Neuronal stem cell (in vitro differentiated cells): ENCODE measurements at regions not wholly inside any gene's neighbourhood (a gene's known extent, or its start where the extent isn't known, plus 50 kb on each side); places are given as distances from the start of the nearest gene placed in this dataset.

Source experiments
- DNase-seq: peaks from one replicate; pipeline ENCODE4 v3.0.0-alpha.2; 2013; ENCODE audit warnings: low spot score
- H2AFZ ChIP-seq: one replicate; pipeline ENCODE4 v1.6.1; 2013; ENCODE audit warnings: mild to moderate bottlenecking, low read length, inconsistent platforms
- H2AK5ac ChIP-seq: 2 replicates; pipeline ENCODE4 v1.6.1; 2013; ENCODE audit warnings: low read depth, mild to moderate bottlenecking, inconsistent platforms, low read length, moderate library complexity, mixed read lengths
- H2BK120ac ChIP-seq: 2 replicates; pipeline ENCODE4 v1.6.1; 2013; ENCODE audit warnings: low read depth, mild to moderate bottlenecking, inconsistent platforms, low read length, moderate library complexity, mixed read lengths
- H2BK12ac ChIP-seq: one replicate; pipeline ENCODE4 v1.6.1; 2013; ENCODE audit warnings: low read length, inconsistent platforms
- H2BK15ac ChIP-seq: 2 replicates; pipeline ENCODE4 v1.6.1; 2013; ENCODE audit warnings: mild to moderate bottlenecking, low read length, inconsistent platforms, mixed read lengths
- H2BK5ac ChIP-seq: one replicate; pipeline ENCODE4 v1.6.1; 2013; ENCODE audit warnings: inconsistent platforms, mild to moderate bottlenecking, low read length, moderate library complexity
- H3K14ac ChIP-seq: one replicate; pipeline ENCODE4 v1.6.1; 2013; ENCODE audit warnings: low read length, inconsistent platforms
- H3K18ac ChIP-seq: 2 replicates; pipeline ENCODE4 v1.6.1; 2013; ENCODE audit warnings: low read length, inconsistent platforms
- H3K23ac ChIP-seq: 2 replicates; pipeline ENCODE4 v1.6.1; 2013; ENCODE audit warnings: low read depth, mild to moderate bottlenecking, mixed read lengths, low read length, inconsistent platforms; ENCODE audit not compliant: poor library complexity
- H3K27ac ChIP-seq: replicated peaks from 3 replicates; pipeline ENCODE4 v1.5.1; 2013; ENCODE audit warnings: low read length, inconsistent platforms
- H3K27me3 ChIP-seq, 3 experiments: 2 replicates each; pipeline ENCODE4 v1.6.1; 2013; ENCODE audit warnings: low read length in 3 of 3, mild to moderate bottlenecking in 2 of 3, inconsistent platforms in 1 of 3, low read depth in 1 of 3, mixed read lengths in 1 of 3, moderate library complexity in 1 of 3; ENCODE audit not compliant: control insufficient read depth in 3 of 3, insufficient read depth in 3 of 3
- H3K36me3 ChIP-seq, 2 donors: replicated peaks in 1 of 2; 2 replicates each; pipeline ENCODE4 v1.6.1; 2013; ENCODE audit warnings: low read length in 2 of 2; ENCODE audit not compliant: control insufficient read depth in 2 of 2, insufficient read depth in 2 of 2
- H3K4ac ChIP-seq: 2 replicates; pipeline ENCODE4 v1.6.1; 2013; ENCODE audit warnings: inconsistent platforms, mild to moderate bottlenecking, low read length, moderate library complexity
- H3K4me1 ChIP-seq, 2 donors: 1 replicate in 1 of 2; 2 replicates in 1 of 2; pipeline ENCODE4 v1.6.1; 2013; ENCODE audit warnings: low read length in 2 of 2, low read depth in 1 of 2; ENCODE audit not compliant: control insufficient read depth in 2 of 2, insufficient read depth in 1 of 2
- H3K4me2 ChIP-seq: one replicate; pipeline ENCODE4 v1.6.1; 2013; ENCODE audit warnings: mild to moderate bottlenecking, low read length, inconsistent platforms; ENCODE audit not compliant: insufficient read depth, poor library complexity, severe bottlenecking
- H3K4me3 ChIP-seq, 2 donors: 2 replicates each; pipeline ENCODE4 v1.5.1; 2013; ENCODE audit warnings: low read length in 2 of 2, mild to moderate bottlenecking in 2 of 2, inconsistent platforms in 1 of 2, moderate library complexity in 1 of 2
- H3K79me1 ChIP-seq: one replicate; pipeline ENCODE4 v1.6.1; 2013; ENCODE audit warnings: low read depth, mild to moderate bottlenecking, inconsistent platforms, low read length, moderate library complexity
- H3K9ac ChIP-seq: one replicate; pipeline ENCODE4 v1.6.1; 2013; ENCODE audit warnings: mild to moderate bottlenecking, low read depth, low read length, inconsistent platforms; ENCODE audit not compliant: poor library complexity
- H3K9me3 ChIP-seq, 2 donors: replicated peaks in 1 of 2; 2 replicates each; pipeline versions ENCODE3 to v1.6.1; 2013; ENCODE audit warnings: low read length in 2 of 2, mild to moderate bottlenecking in 2 of 2, inconsistent platforms in 1 of 2, low read depth in 1 of 2, mixed read lengths in 1 of 2, moderate library complexity in 1 of 2; ENCODE audit not compliant: control insufficient read depth in 2 of 2, insufficient read depth in 1 of 2
- H4K8ac ChIP-seq: one replicate; pipeline ENCODE4 v1.6.1; 2013; ENCODE audit warnings: low read depth, mild to moderate bottlenecking, inconsistent platforms, low read length, moderate library complexity
- H4K91ac ChIP-seq: one replicate; pipeline ENCODE4 v1.6.1; 2013; ENCODE audit warnings: low read length, low read depth, mild to moderate bottlenecking, inconsistent platforms; ENCODE audit not compliant: poor library complexity
- WGBS, 2 donors: extraction: QIAGEN DNeasy Blood & Tissue Kit; methylation state at CpG; one replicate each; pipeline ENCODE4 v1.1.7; 2013; ENCODE audit warnings: missing lambda C conversion rate in 2 of 2, mixed read lengths in 1 of 2; ENCODE audit not compliant: insufficient read length in 2 of 2, insufficient replicate concordance in 1 of 2; ENCODE audit errors: extremely low coverage in 2 of 2; 5-methylcytosine and 5-hydroxymethylcytosine counted together

GRCh38 chr2:33859811-33860461 lies 260.8 kb upstream of the FAM98A start:
- Histone ChIP-seq H3K79me1 (no peaks in the 10 kb centered on the region), H2BK12ac (no peak overlapping the region), H3K18ac (no peak overlapping the region), H4K91ac (no peak overlapping the region), H3K4me1 (peaks cover 0 to 2% of the 10 kb centered on the region in 2 donors), H2BK15ac (no peak overlapping the region), H3K27ac (no peak overlapping the region), H3K9ac (no peak overlapping the region), H3K4me2 (no peak overlapping the region), H3K23ac (no peak overlapping the region), H3K9me3 (no peaks in the 10 kb centered on the region), H2AK5ac (no peak overlapping the region), H2AFZ (peak overlapping the region; percentile 49), H3K4me3 (no peak overlapping the region), H3K27me3 (no peaks in the 10 kb centered on the region), H4K8ac (no peak overlapping the region), H3K4ac (no peak overlapping the region), H3K14ac (no peak overlapping the region), H2BK120ac (no peak overlapping the region), H2BK5ac (no peak overlapping the region), H3K36me3 (no peaks in the 10 kb centered on the region)
- WGBS, 2 donors, result no CpG with 5 or more reads among the region's 11 CpGs
- no peak for DNase-seq

- Histone ChIP-seq H2BK5ac (no peak overlapping the region), H3K18ac (no peak overlapping the region), H3K9me3 (no peaks in the 10 kb centered on the region), H2BK120ac (no peak overlapping the region), H2AFZ (no peak overlapping the region), H3K9ac (no peak overlapping the region), H3K36me3 (no peaks in the 10 kb centered on the region), H2AK5ac (no peak overlapping the region), H4K91ac (no peak overlapping the region), H3K4me1 (peaks cover 0 to 2% of the 10 kb centered on the region in 2 donors), H3K14ac (no peak overlapping the region), H4K8ac (no peak overlapping the region), H3K4me3 (no peak overlapping the region), H3K4me2 (no peak overlapping the region), H3K23ac (no peak overlapping the region), H3K27ac (no peak overlapping the region), H3K27me3 (no peaks in the 10 kb centered on the region), H3K4ac (no peak overlapping the region), H2BK15ac (no peak overlapping the region), H2BK12ac (no peak overlapping the region), H3K79me1 (no peaks in the 10 kb centered on the region)
- no peak for DNase-seq
- WGBS, 2 donors, result no CpG with 5 or more reads among the region's 6 CpGs
Measured at GRCh38 chr2:33859176-33859575, 260.1 kb upstream of the FAM98A start.

- Histone ChIP-seq H2AFZ (no peak overlapping the region), H3K4me1 (no peaks in the 10 kb centered on the region), H2BK12ac (no peak overlapping the region), H3K79me1 (no peaks in the 10 kb centered on the region), H3K36me3 (no peaks in the 10 kb centered on the region), H3K18ac (no peak overlapping the region), H4K8ac (no peak overlapping the region), H3K27ac (no peak overlapping the region), H2AK5ac (no peak overlapping the region), H2BK5ac (no peak overlapping the region), H2BK120ac (no peak overlapping the region), H3K27me3 (no peaks in the 10 kb centered on the region), H3K4me2 (no peak overlapping the region), H2BK15ac (no peak overlapping the region), H3K23ac (no peak overlapping the region), H3K9ac (no peak overlapping the region), H3K9me3 (no peaks in the 10 kb centered on the region), H3K14ac (no peak overlapping the region), H3K4ac (no peak overlapping the region), H4K91ac (no peak overlapping the region), H3K4me3 (no peak overlapping the region)
- DNase-seq, result no peak
- no CpG with 5 or more reads among the region's 2 CpGs for WGBS, 2 donors
Measured at GRCh38 chr2:33848486-33848885, 249.4 kb upstream of the FAM98A start.

- H2BK120ac ChIP-seq, result no peak overlapping the region
- no peak overlapping the region for H3K9ac ChIP-seq
Measured at GRCh38 chr2:33839791-33840190, 240.7 kb upstream of the FAM98A start.

More at GRCh38 chr2:33839791-33840190, 240.7 kb upstream of the FAM98A start:
- Histone ChIP-seq H4K91ac (no peak overlapping the region), H2BK5ac (no peak overlapping the region), H3K4me3 (no peak overlapping the region), H3K23ac (no peak overlapping the region), H3K14ac (no peak overlapping the region), H3K9me3 (no peaks in the 10 kb centered on the region), H3K36me3 (no peaks in the 10 kb centered on the region), H3K79me1 (no peaks in the 10 kb centered on the region), H3K4me2 (no peak overlapping the region), H3K18ac (no peak overlapping the region), H2BK12ac (no peak overlapping the region), H3K27me3 (no peaks in the 10 kb centered on the region), H2AK5ac (no peak overlapping the region), H4K8ac (no peak overlapping the region), H2AFZ (no peak overlapping the region), H2BK15ac (no peak overlapping the region), H3K27ac (no peak overlapping the region), H3K4me1 (peaks cover 0 to 2% of the 10 kb centered on the region in 2 donors), H3K4ac (no peak overlapping the region)
- WGBS, 2 donors, result no CpG with 5 or more reads among the region's 7 CpGs
- DNase-seq, result no peak
